ENCODE measurements at regions not wholly inside any gene's neighbourhood (a gene's known extent, or its start where the extent isn't known, plus 50 kb on each side); places are given as distances from the start of the nearest gene placed in this dataset.
A peak's percentile ranks its signal among the peaks of the same experiment; 100 is the strongest.

- Histone ChIP-seq H2BK15ac (ENCODE audit: low read depth, low read length) (no peak overlapping the region), H3K56ac (ENCODE audit: insufficient read length, low read depth, low read length) (no peak overlapping the region), H3K4ac (ENCODE audit: low read depth, low read length) (no peak overlapping the region), H3K27me3 (ENCODE audit: insufficient read depth, low read length) (no peaks in the 10 kb centered on the region), H2BK120ac (ENCODE audit: low read depth, low read length, poor library complexity, severe bottlenecking) (no peak overlapping the region), H3K18ac (ENCODE audit: insufficient read length, low read depth, low read length) (no peak overlapping the region), H3K23me2 (ENCODE audit: insufficient read length, low read depth, low read length, poor library complexity, severe bottlenecking) (no peaks in the 10 kb centered on the region), H2BK5ac (ENCODE audit: insufficient read length, low read length) (no peak overlapping the region), H3K14ac (ENCODE audit: insufficient read depth, low read length) (no peak overlapping the region), H3T11ph (ENCODE audit: low read length) (no peak overlapping the region), H2BK12ac (ENCODE audit: insufficient read length, low read depth, low read length) (no peak overlapping the region), H2AFZ (ENCODE audit: low read length) (no peak overlapping the region), H4K91ac (ENCODE audit: insufficient read length, low read depth, low read length) (no peak overlapping the region), H3K9ac (ENCODE audit: extremely low read depth, insufficient read length, low read length) (no peak overlapping the region), H3K4me1 (ENCODE audit: insufficient read depth, low read length) (peaks cover 8% of the 10 kb centered on the region; the same call in 1 of the 2 replicates), H4K8ac (replicated peaks; ENCODE audit: insufficient read length, low read depth, low read length) (no peak overlapping the region), H3K79me2 (ENCODE audit: insufficient read depth, low read length) (no peaks in the 10 kb centered on the region), H4K20me1 (ENCODE audit: control insufficient read depth, insufficient read depth, insufficient read length) (no peaks in the 10 kb centered on the region), H3K79me1 (ENCODE audit: insufficient read depth, low read depth, low read length, poor library complexity, severe bottlenecking) (no peaks in the 10 kb centered on the region), H2AK5ac (ENCODE audit: insufficient read length, low read length) (no peak overlapping the region), H3K4me2 (ENCODE audit: insufficient read depth, insufficient read length, low read length) (no peak overlapping the region), H3K27ac (ENCODE audit: insufficient read length, low read depth, low read length) (no peak overlapping the region), H3K9me3 (ENCODE audit: control insufficient read depth, low read depth, low read length) (no peaks in the 10 kb centered on the region), H3K23ac (ENCODE audit: insufficient read length, low read depth, low read length) (no peak overlapping the region), H2BK20ac (ENCODE audit: low read depth, low read length, poor library complexity, severe bottlenecking) (no peak overlapping the region), H4K5ac (ENCODE audit: insufficient read length, low read depth, low read length) (no peak overlapping the region)
- no peaks in the 10 kb centered on the region; a peak in 1 of 5 replicates for H3K9me3 Mint-ChIP-seq
- no peak for DNase-seq
- no peaks in the 10 kb centered on the region for H3K36me3 Mint-ChIP-seq (ENCODE audit: insufficient read depth in 1 of 3, low read depth in 3 of 3)
- no peak for TF ChIP-seq CTCF (conservative IDR thresholded peaks at IDR 0.05)
- peaks cover 24 to 26% of the 10 kb centered on the region in 2 experiments for H3K4me1 Mint-ChIP-seq
- 0 out of 7 replicates have a peak overlapping the region, but pooled peaks of 1 of the 3 experiments have one; percentile 28 for H3K27ac Mint-ChIP-seq
- H3K4me3 Mint-ChIP-seq: no peak overlapping the region
- no CpG with 5 or more reads among the region's 14 CpGs for WGBS (ENCODE audit: extremely low coverage, insufficient read length, low lambda C conversion rate)
- peaks cover 21% of the 10 kb centered on the region for H3K27me3 Mint-ChIP-seq (ENCODE audit: low read depth)
Observed at GRCh38 chr1:18007391-18008041, 100.1 kb upstream of the IGSF21 start.

All from H9 (cell line).